Middle frontal gyrus (tissue), 1 donor: ENCODE measurements at regions not wholly inside any gene's neighbourhood (a gene's known extent, or its start where the extent isn't known, plus 50 kb on each side); places are given as distances from the start of the nearest gene placed in this dataset.
"Not testable (repeated sequence)": the region's sequence is repeated elsewhere in the genome, so short reads cannot be mapped to it uniquely, and the experiment has no call there.

Experiments used
- DNase-seq: peaks from one replicate; pipeline ENCODE4 v3.0.0-alpha.2; 2015; ENCODE audit warnings: low spot score; ENCODE audit errors: extremely low spot score

GRCh38 chr14:89534902-89535685 is 118.1 kb upstream of the FOXN3 start:
- DNase-seq = no peak

GRCh38 chr14:89533766-89534165 is 116.7 kb upstream of the FOXN3 start:
- DNase-seq = no peak

- no peak for DNase-seq
These were observed 116.1 kb upstream of the FOXN3 start for GRCh38 chr14:89533136-89533535.

GRCh38 chr14:89531661-89532335 is 114.8 kb upstream of the FOXN3 start:
- no peak for DNase-seq

- DNase-seq = no peak
These were observed 108.1 kb upstream of the FOXN3 start for GRCh38 chr14:89524990-89525667.

GRCh38 chr14:89524412-89524811 is 107.4 kb upstream of the FOXN3 start:
- DNase-seq = no peak

GRCh38 chr14:89521988-89522387 is 105.0 kb upstream of the FOXN3 start:
- DNase-seq = no peak

- DNase-seq = no peak
These were observed 102.0 kb upstream of the FOXN3 start for GRCh38 chr14:89519040-89519439.

- DNase-seq = no peak
These were observed 99.1 kb upstream of the FOXN3 start for GRCh38 chr14:89516173-89516572.

- DNase-seq = no peak
These were observed 97.6 kb upstream of the FOXN3 start for GRCh38 chr14:89514601-89515000.

GRCh38 chr14:89509891-89510290 is 92.9 kb upstream of the FOXN3 start:
- no peak for DNase-seq

- no peak for DNase-seq
These were observed 91.8 kb upstream of the FOXN3 start for GRCh38 chr14:89508863-89509262.

GRCh38 chr14:89507926-89508460 is 91.0 kb upstream of the FOXN3 start:
- no peak for DNase-seq

GRCh38 chr14:89507521-89507920 is 90.5 kb upstream of the FOXN3 start:
- DNase-seq = no peak

GRCh38 chr14:89506891-89507452 is 89.9 kb upstream of the FOXN3 start:
- not testable (repeated sequence) for DNase-seq

- no peak for DNase-seq
These were observed 87.7 kb upstream of the FOXN3 start for GRCh38 chr14:89504602-89505313.

- DNase-seq = no peak
These were observed 87.1 kb upstream of the FOXN3 start for GRCh38 chr14:89504091-89504490.

- DNase-seq = no peak
These were observed 86.5 kb upstream of the FOXN3 start for GRCh38 chr14:89503431-89503996.

- no peak for DNase-seq
These were observed 85.9 kb upstream of the FOXN3 start for GRCh38 chr14:89502966-89503365.

- DNase-seq = no peak
These were observed 84.3 kb upstream of the FOXN3 start for GRCh38 chr14:89501381-89501780.

GRCh38 chr14:89500303-89500702 is 83.3 kb upstream of the FOXN3 start:
- no peak for DNase-seq
